Neuronal stem cell (in vitro differentiated cells): ENCODE measurements at regions not wholly inside any gene's neighbourhood (a gene's known extent, or its start where the extent isn't known, plus 50 kb on each side); places are given as distances from the start of the nearest gene placed in this dataset.

Source experiments
- DNase-seq: peaks from one replicate; pipeline ENCODE4 v3.0.0-alpha.2; 2013; ENCODE audit warnings: low spot score
- H2AFZ ChIP-seq: one replicate; pipeline ENCODE4 v1.6.1; 2013; ENCODE audit warnings: mild to moderate bottlenecking, low read length, inconsistent platforms
- H2AK5ac ChIP-seq: 2 replicates; pipeline ENCODE4 v1.6.1; 2013; ENCODE audit warnings: low read depth, mild to moderate bottlenecking, inconsistent platforms, low read length, moderate library complexity, mixed read lengths
- H2BK120ac ChIP-seq: 2 replicates; pipeline ENCODE4 v1.6.1; 2013; ENCODE audit warnings: low read depth, mild to moderate bottlenecking, inconsistent platforms, low read length, moderate library complexity, mixed read lengths
- H2BK12ac ChIP-seq: one replicate; pipeline ENCODE4 v1.6.1; 2013; ENCODE audit warnings: low read length, inconsistent platforms
- H2BK15ac ChIP-seq: 2 replicates; pipeline ENCODE4 v1.6.1; 2013; ENCODE audit warnings: mild to moderate bottlenecking, low read length, inconsistent platforms, mixed read lengths
- H2BK5ac ChIP-seq: one replicate; pipeline ENCODE4 v1.6.1; 2013; ENCODE audit warnings: inconsistent platforms, mild to moderate bottlenecking, low read length, moderate library complexity
- H3K14ac ChIP-seq: one replicate; pipeline ENCODE4 v1.6.1; 2013; ENCODE audit warnings: low read length, inconsistent platforms
- H3K18ac ChIP-seq: 2 replicates; pipeline ENCODE4 v1.6.1; 2013; ENCODE audit warnings: low read length, inconsistent platforms
- H3K23ac ChIP-seq: 2 replicates; pipeline ENCODE4 v1.6.1; 2013; ENCODE audit warnings: low read depth, mild to moderate bottlenecking, mixed read lengths, low read length, inconsistent platforms; ENCODE audit not compliant: poor library complexity
- H3K27ac ChIP-seq: replicated peaks from 3 replicates; pipeline ENCODE4 v1.5.1; 2013; ENCODE audit warnings: low read length, inconsistent platforms
- H3K27me3 ChIP-seq, 3 experiments: 2 replicates each; pipeline ENCODE4 v1.6.1; 2013; ENCODE audit warnings: low read length in 3 of 3, mild to moderate bottlenecking in 2 of 3, inconsistent platforms in 1 of 3, low read depth in 1 of 3, mixed read lengths in 1 of 3, moderate library complexity in 1 of 3; ENCODE audit not compliant: control insufficient read depth in 3 of 3, insufficient read depth in 3 of 3
- H3K36me3 ChIP-seq, 2 donors: replicated peaks in 1 of 2; 2 replicates each; pipeline ENCODE4 v1.6.1; 2013; ENCODE audit warnings: low read length in 2 of 2; ENCODE audit not compliant: control insufficient read depth in 2 of 2, insufficient read depth in 2 of 2
- H3K4ac ChIP-seq: 2 replicates; pipeline ENCODE4 v1.6.1; 2013; ENCODE audit warnings: inconsistent platforms, mild to moderate bottlenecking, low read length, moderate library complexity
- H3K4me1 ChIP-seq, 2 donors: 1 replicate in 1 of 2; 2 replicates in 1 of 2; pipeline ENCODE4 v1.6.1; 2013; ENCODE audit warnings: low read length in 2 of 2, low read depth in 1 of 2; ENCODE audit not compliant: control insufficient read depth in 2 of 2, insufficient read depth in 1 of 2
- H3K4me2 ChIP-seq: one replicate; pipeline ENCODE4 v1.6.1; 2013; ENCODE audit warnings: mild to moderate bottlenecking, low read length, inconsistent platforms; ENCODE audit not compliant: insufficient read depth, poor library complexity, severe bottlenecking
- H3K4me3 ChIP-seq, 2 donors: 2 replicates each; pipeline ENCODE4 v1.5.1; 2013; ENCODE audit warnings: low read length in 2 of 2, mild to moderate bottlenecking in 2 of 2, inconsistent platforms in 1 of 2, moderate library complexity in 1 of 2
- H3K79me1 ChIP-seq: one replicate; pipeline ENCODE4 v1.6.1; 2013; ENCODE audit warnings: low read depth, mild to moderate bottlenecking, inconsistent platforms, low read length, moderate library complexity
- H3K9ac ChIP-seq: one replicate; pipeline ENCODE4 v1.6.1; 2013; ENCODE audit warnings: mild to moderate bottlenecking, low read depth, low read length, inconsistent platforms; ENCODE audit not compliant: poor library complexity
- H3K9me3 ChIP-seq, 2 donors: replicated peaks in 1 of 2; 2 replicates each; pipeline versions ENCODE3 to v1.6.1; 2013; ENCODE audit warnings: low read length in 2 of 2, mild to moderate bottlenecking in 2 of 2, inconsistent platforms in 1 of 2, low read depth in 1 of 2, mixed read lengths in 1 of 2, moderate library complexity in 1 of 2; ENCODE audit not compliant: control insufficient read depth in 2 of 2, insufficient read depth in 1 of 2
- H4K8ac ChIP-seq: one replicate; pipeline ENCODE4 v1.6.1; 2013; ENCODE audit warnings: low read depth, mild to moderate bottlenecking, inconsistent platforms, low read length, moderate library complexity
- H4K91ac ChIP-seq: one replicate; pipeline ENCODE4 v1.6.1; 2013; ENCODE audit warnings: low read length, low read depth, mild to moderate bottlenecking, inconsistent platforms; ENCODE audit not compliant: poor library complexity
- WGBS, 2 donors: extraction: QIAGEN DNeasy Blood & Tissue Kit; methylation state at CpG; one replicate each; pipeline ENCODE4 v1.1.7; 2013; ENCODE audit warnings: missing lambda C conversion rate in 2 of 2, mixed read lengths in 1 of 2; ENCODE audit not compliant: insufficient read length in 2 of 2, insufficient replicate concordance in 1 of 2; ENCODE audit errors: extremely low coverage in 2 of 2; 5-methylcytosine and 5-hydroxymethylcytosine counted together

GRCh38 chr6:71194724-71195123 lies 93.9 kb upstream of the OGFRL1 start:
- Histone ChIP-seq H3K27ac (no peak overlapping the region), H3K4me3 (no peak overlapping the region)
- no CpG with 5 or more reads among the region's 1 CpG for WGBS, 2 donors

GRCh38 chr6:71197267-71197666 lies 91.3 kb upstream of the OGFRL1 start:
- Histone ChIP-seq H3K4me3 (no peak overlapping the region), H3K9me3 (peaks cover 0 to 3% of the 10 kb centered on the region in 2 donors), H3K4me1 (peaks cover 0 to 5% of the 10 kb centered on the region in 2 donors), H3K9ac (no peak overlapping the region), H3K79me1 (no peaks in the 10 kb centered on the region), H4K91ac (no peak overlapping the region), H3K4me2 (no peak overlapping the region), H2BK5ac (no peak overlapping the region), H2AK5ac (no peak overlapping the region), H3K14ac (no peak overlapping the region), H2BK12ac (no peak overlapping the region), H2AFZ (no peak overlapping the region), H3K27ac (no peak overlapping the region), H3K4ac (no peak overlapping the region), H3K18ac (no peak overlapping the region), H4K8ac (no peak overlapping the region), H3K27me3 (no peaks in the 10 kb centered on the region), H3K23ac (no peak overlapping the region), H2BK120ac (no peak overlapping the region), H3K36me3 (no peaks in the 10 kb centered on the region), H2BK15ac (no peak overlapping the region)
- WGBS, 2 donors: no CpG with 5 or more reads among the region's 7 CpGs
- no peak for DNase-seq

More at GRCh38 chr6:71194724-71195123, 93.9 kb upstream of the OGFRL1 start:
- no peak overlapping the region for H2AK5ac ChIP-seq
- H3K9me3 ChIP-seq: no peaks in the 10 kb centered on the region
- H4K91ac ChIP-seq: no peak overlapping the region
- peaks cover 0 to under 1% of the 10 kb centered on the region in 2 donors for H3K4me1 ChIP-seq
- no peaks in the 10 kb centered on the region for H3K27me3 ChIP-seq
- no peak for DNase-seq
- H3K14ac ChIP-seq: no peak overlapping the region
- no peaks in the 10 kb centered on the region for H3K36me3 ChIP-seq
- no peak overlapping the region for H2BK15ac ChIP-seq
- H2BK12ac ChIP-seq: no peak overlapping the region
- H3K79me1 ChIP-seq: no peaks in the 10 kb centered on the region
- no peak overlapping the region for H3K4ac ChIP-seq
- H2AFZ ChIP-seq: no peak overlapping the region
- no peak overlapping the region for H2BK5ac ChIP-seq
- no peak overlapping the region for H3K23ac ChIP-seq
- no peak overlapping the region for H4K8ac ChIP-seq
- H2BK120ac ChIP-seq: no peak overlapping the region
- no peak overlapping the region for H3K9ac ChIP-seq
- H3K4me2 ChIP-seq: no peak overlapping the region
- no peak overlapping the region for H3K18ac ChIP-seq

GRCh38 chr6:71197780-71198179 lies 90.8 kb upstream of the OGFRL1 start:
- Histone ChIP-seq H3K79me1 (no peaks in the 10 kb centered on the region), H4K91ac (no peak overlapping the region), H3K14ac (no peak overlapping the region), H3K18ac (no peak overlapping the region), H2BK5ac (no peak overlapping the region), H3K27me3 (no peaks in the 10 kb centered on the region), H3K27ac (no peak overlapping the region), H3K9me3 (peaks cover 0 to 3% of the 10 kb centered on the region in 2 donors), H2BK15ac (no peak overlapping the region), H3K36me3 (no peaks in the 10 kb centered on the region), H3K9ac (no peak overlapping the region), H4K8ac (no peak overlapping the region), H3K4ac (no peak overlapping the region), H2BK120ac (no peak overlapping the region), H3K4me1 (peaks cover 0 to 5% of the 10 kb centered on the region in 2 donors), H2AK5ac (no peak overlapping the region), H3K23ac (no peak overlapping the region), H2AFZ (no peak overlapping the region), H3K4me2 (no peak overlapping the region), H2BK12ac (no peak overlapping the region), H3K4me3 (no peak overlapping the region)
- WGBS, 2 donors: no CpG with 5 or more reads among the region's 1 CpG
- no peak for DNase-seq

- Histone ChIP-seq H3K4me1 (peaks cover 0 to 5% of the 10 kb centered on the region in 2 donors), H3K4me3 (no peak overlapping the region), H3K27me3 (no peaks in the 10 kb centered on the region), H3K4ac (no peak overlapping the region), H3K9ac (no peak overlapping the region), H3K14ac (no peak overlapping the region), H4K91ac (no peak overlapping the region), H3K18ac (no peak overlapping the region), H3K23ac (no peak overlapping the region), H3K27ac (no peak overlapping the region), H3K4me2 (no peak overlapping the region), H2AFZ (no peak overlapping the region), H2BK5ac (no peak overlapping the region), H2BK15ac (no peak overlapping the region), H3K9me3 (peaks cover 0 to 3% of the 10 kb centered on the region in 2 donors), H2BK12ac (no peak overlapping the region), H3K36me3 (no peaks in the 10 kb centered on the region), H3K79me1 (no peaks in the 10 kb centered on the region), H2BK120ac (no peak overlapping the region), H2AK5ac (no peak overlapping the region), H4K8ac (no peak overlapping the region)
- DNase-seq: no peak
- no CpG with 5 or more reads among the region's 2 CpGs for WGBS, 2 donors
Observed at GRCh38 chr6:71198908-71199307, 89.7 kb upstream of the OGFRL1 start.
